Gastroesophageal sphincter (tissue), 4 donors: ENCODE measurements at regions not wholly inside any gene's neighbourhood (a gene's known extent, or its start where the extent isn't known, plus 50 kb on each side); places are given as distances from the start of the nearest gene placed in this dataset.

Experiments
- ATAC-seq: fragments of 150-250 bp; one replicate; pipeline ENCODE4 v1.9.1; 2016; ENCODE audit warnings: mild to moderate bottlenecking, moderate library complexity
- H3K27ac ChIP-seq, 4 donors: fragments of 200-600 bp; sonication (generic) in 3 of 4; 1 replicate in 3 of 4; 2 replicates in 1 of 4; pipeline ENCODE4 v1.5.1; 2016 to 2019
- H3K27me3 ChIP-seq: fragments of 200-600 bp; sonication (generic); one replicate; pipeline ENCODE4 v1.5.1; 2019
- H3K36me3 ChIP-seq, 2 donors: fragments of 200-600 bp; sonication (generic); one replicate each; pipeline ENCODE4 v1.5.1; 2019; ENCODE audit warnings: control low read depth in 1 of 2
- H3K4me1 ChIP-seq, 3 donors: fragments of 200-600 bp; sonication (generic); 1 replicate in 2 of 3; 2 replicates in 1 of 3; pipeline ENCODE4 v1.5.1; 2016 to 2019; ENCODE audit warnings: control low read depth in 2 of 3
- H3K4me3 ChIP-seq, 2 donors: fragments of 200-600 bp; sonication (generic); one replicate each; pipeline ENCODE4 v1.5.1; 2019; ENCODE audit warnings: mild to moderate bottlenecking in 1 of 2, moderate library complexity in 1 of 2
- H3K9me3 ChIP-seq, 3 donors: fragments of 200-600 bp; sonication (generic); one replicate each; pipeline ENCODE4 v1.5.1; 2017 to 2019; ENCODE audit warnings: control low read depth in 2 of 3
- CTCF ChIP-seq, 4 experiments: fragments of 200-600 bp in 2 of 4; fragments of 450-650 bp in 2 of 4; sonication (generic) in 1 of 4; IDR thresholded peaks; one replicate each; pipeline ENCODE4 v1.5.1; 2017 to 2019; ENCODE audit warnings: antibody characterized with exemption in 4 of 4, mild to moderate bottlenecking in 2 of 4, moderate library complexity in 2 of 4
- EP300 ChIP-seq: sonication (generic); formaldehyde crosslinking; IDR thresholded peaks from one replicate; pipeline ENCODE4 v1.6.1; 2017; ENCODE audit warnings: antibody characterized with exemption, mild to moderate bottlenecking
- POLR2A ChIP-seq, 2 donors: fragments of 450-650 bp; IDR thresholded peaks; one replicate each; pipeline ENCODE4 v1.6.1; 2017; ENCODE audit warnings: antibody characterized with exemption in 2 of 2, mild to moderate bottlenecking in 2 of 2, moderate library complexity in 1 of 2
- POLR2AphosphoS5 ChIP-seq: sonication (generic); formaldehyde crosslinking; IDR thresholded peaks from one replicate; pipeline ENCODE4 v1.6.1; 2017; ENCODE audit warnings: antibody characterized with exemption
- WGBS, 2 donors: methylation state at CpG; one replicate each; pipeline ENCODE4 v1.1.5; 2018; ENCODE audit warnings: low coverage in 1 of 2; 5-methylcytosine and 5-hydroxymethylcytosine counted together

- no peak overlapping the region for H3K4me3 ChIP-seq
- no peak for ATAC-seq
- H3K27ac ChIP-seq = peak overlapping the region in 1 of 4 donors; percentile 9
- 9 to 12% methylated on average over 3 of the region's 3 CpGs for WGBS, 2 donors
- peaks cover 0 to 18% (median 0%) of the 10 kb centered on the region in 3 donors for H3K4me1 ChIP-seq
- H3K36me3 ChIP-seq = no peaks in the 10 kb centered on the region
- TF ChIP-seq EP300 (no peak), POLR2A (IDR thresholded peaks at IDR 0.05) (no peak)
- no peaks in the 10 kb centered on the region for H3K27me3 ChIP-seq
- no peaks in the 10 kb centered on the region for H3K9me3 ChIP-seq
Observed at GRCh38 chr4:23584024-23584423, 305.8 kb downstream of the PPARGC1A start.

- no peak for ATAC-seq
- WGBS, 2 donors = 30 to 60% methylated on average over 1 of the region's 1 CpG
- TF ChIP-seq POLR2A (IDR thresholded peaks at IDR 0.05) (no peak), EP300 (no peak), CTCF (IDR thresholded peaks at IDR 0.05) (no peak), POLR2AphosphoS5 (no peak)
- Histone ChIP-seq H3K4me3 (no peak overlapping the region), H3K9me3 (no peaks in the 10 kb centered on the region), H3K36me3 (no peaks in the 10 kb centered on the region), H3K27ac (no peak overlapping the region), H3K4me1 (peaks cover 0 to 18% (median 0%) of the 10 kb centered on the region in 3 donors), H3K27me3 (no peaks in the 10 kb centered on the region)
Observed at GRCh38 chr4:23582671-23583070, 307.2 kb downstream of the PPARGC1A start.

GRCh38 chr4:23579166-23579565 is 310.7 kb downstream of the PPARGC1A start:
- Histone ChIP-seq H3K36me3 (no peaks in the 10 kb centered on the region), H3K9me3 (no peaks in the 10 kb centered on the region), H3K27ac (no peak overlapping the region), H3K4me1 (peaks cover 0 to 16% (median 0%) of the 10 kb centered on the region in 3 donors), H3K27me3 (no peaks in the 10 kb centered on the region), H3K4me3 (no peak overlapping the region)
- WGBS, 2 donors = 75 to 84% methylated on average over 4 to 6 of the region's 6 CpGs
- ATAC-seq = no peak
- TF ChIP-seq CTCF (IDR thresholded peaks at IDR 0.05) (no peak), POLR2AphosphoS5 (no peak), EP300 (no peak), POLR2A (IDR thresholded peaks at IDR 0.05) (no peak)

- no peaks in the 10 kb centered on the region for H3K4me1 ChIP-seq
- H3K27me3 ChIP-seq = no peaks in the 10 kb centered on the region
- WGBS, 2 donors = 82 to 85% methylated on average over 4 to 5 of the region's 5 CpGs
- H3K9me3 ChIP-seq = no peaks in the 10 kb centered on the region
- no peak overlapping the region for H3K4me3 ChIP-seq
- H3K36me3 ChIP-seq = no peaks in the 10 kb centered on the region
- no peak overlapping the region for H3K27ac ChIP-seq
- TF ChIP-seq EP300 (no peak), POLR2A (IDR thresholded peaks at IDR 0.05) (no peak), CTCF (IDR thresholded peaks at IDR 0.05) (no peak), POLR2AphosphoS5 (no peak)
- no peak for ATAC-seq
Observed at GRCh38 chr4:23577398-23577797, 312.4 kb downstream of the PPARGC1A start.

- H3K27ac ChIP-seq = no peak overlapping the region
- H3K4me3 ChIP-seq = no peak overlapping the region
- no peaks in the 10 kb centered on the region for H3K36me3 ChIP-seq
- no peaks in the 10 kb centered on the region for H3K27me3 ChIP-seq
- 88 to 100% methylated on average over 1 to 3 of the region's 4 CpGs for whole genome bisulfite sequencing, 2 donors
- H3K4me1 ChIP-seq = no peaks in the 10 kb centered on the region
- ATAC-seq = no peak
- no peaks in the 10 kb centered on the region for H3K9me3 ChIP-seq
- TF ChIP-seq CTCF (IDR thresholded peaks at IDR 0.05) (no peak), POLR2A (IDR thresholded peaks at IDR 0.05) (no peak), POLR2AphosphoS5 (no peak), EP300 (no peak)
Observed at GRCh38 chr4:23572382-23572781, 317.5 kb downstream of the PPARGC1A start.
